ENCODE measurements at regions not wholly inside any gene's neighbourhood (a gene's known extent, or its start where the extent isn't known, plus 50 kb on each side); places are given as distances from the start of the nearest gene placed in this dataset.

DNA sequence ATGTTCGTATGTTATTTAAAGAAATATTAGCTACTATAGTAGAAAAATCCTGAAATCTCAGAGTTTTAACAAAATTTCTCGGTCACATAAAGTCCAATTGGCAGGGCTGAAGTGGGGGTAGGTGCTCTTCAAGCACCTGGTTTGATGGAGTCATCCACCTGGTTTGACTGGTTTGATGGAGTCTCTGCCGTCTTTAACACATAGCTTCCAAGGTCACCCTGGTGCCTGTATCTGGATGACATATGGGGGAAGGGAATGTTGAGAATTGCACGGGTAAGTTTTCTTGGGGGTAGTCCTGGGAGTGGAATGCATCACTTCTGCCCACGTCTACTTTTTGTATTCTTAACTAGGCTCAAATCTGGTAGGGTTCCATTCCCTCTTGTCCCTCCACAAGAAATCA, 351.2 kb downstream of the SH3GL2 start:
- no peaks in the 10 kb centered on the region for H3K36me3 ChIP-seq (replicated peaks in 1 of 2; ENCODE audit: control insufficient read depth in 1 of 2, insufficient read depth in 2 of 2, low read length in 2 of 2)
- in situ Hi-C loops (cut with HindIII; ENCODE audit: extremely low pct_ligation_motif_present, low pct_unique_long_range_greater_than_20kb) (no loop called here), intact Hi-C loops (cut with micrococcal nuclease; ENCODE audit: unreplicated experiment) (no loop called here)
- H4K20me1 ChIP-seq (ENCODE audit: insufficient read depth, low read length): no peaks in the 10 kb centered on the region
- H3K9ac ChIP-seq (ENCODE audit: insufficient read depth, low read depth, low read length): no peak overlapping the region
- no peak overlapping the region for H3K4me2 ChIP-seq (ENCODE audit: low read depth, low read length)
- no peak for DNase-seq (ENCODE audit: low spot score)
- H3K79me2 ChIP-seq (ENCODE audit: insufficient read depth, low read length): no peaks in the 10 kb centered on the region
- H3K4me3 ChIP-seq (replicated peaks in 1 of 3; ENCODE audit: insufficient read depth in 1 of 3, low read depth in 2 of 3, low read length in 3 of 3): no peak overlapping the region
- no peak for FAIRE-seq
- 2% methylated on average over 5 of the region's 5 CpGs for WGBS (ENCODE audit: low lambda C conversion rate)
- H3K9me3 ChIP-seq (ENCODE audit: low read length): no peaks in the 10 kb centered on the region
- no peaks in the 10 kb centered on the region for H3K27me3 ChIP-seq (ENCODE audit: control insufficient read depth in 1 of 2, insufficient read depth in 2 of 2, low read length in 2 of 2)
- CTCF ChIA-PET (ENCODE audit: low intra/inter-chr PET ratio, low total read pairs): no interaction called here
- no peak overlapping the region for H3K27ac ChIP-seq (ENCODE audit: extremely low read length, insufficient read depth, low read length)
- H3K4me1 ChIP-seq (ENCODE audit: insufficient read depth, low read length): no peaks in the 10 kb centered on the region
- no TSS peak for BruUV-seq (replicated peaks)
- TF ChIP-seq, protein P1, sequence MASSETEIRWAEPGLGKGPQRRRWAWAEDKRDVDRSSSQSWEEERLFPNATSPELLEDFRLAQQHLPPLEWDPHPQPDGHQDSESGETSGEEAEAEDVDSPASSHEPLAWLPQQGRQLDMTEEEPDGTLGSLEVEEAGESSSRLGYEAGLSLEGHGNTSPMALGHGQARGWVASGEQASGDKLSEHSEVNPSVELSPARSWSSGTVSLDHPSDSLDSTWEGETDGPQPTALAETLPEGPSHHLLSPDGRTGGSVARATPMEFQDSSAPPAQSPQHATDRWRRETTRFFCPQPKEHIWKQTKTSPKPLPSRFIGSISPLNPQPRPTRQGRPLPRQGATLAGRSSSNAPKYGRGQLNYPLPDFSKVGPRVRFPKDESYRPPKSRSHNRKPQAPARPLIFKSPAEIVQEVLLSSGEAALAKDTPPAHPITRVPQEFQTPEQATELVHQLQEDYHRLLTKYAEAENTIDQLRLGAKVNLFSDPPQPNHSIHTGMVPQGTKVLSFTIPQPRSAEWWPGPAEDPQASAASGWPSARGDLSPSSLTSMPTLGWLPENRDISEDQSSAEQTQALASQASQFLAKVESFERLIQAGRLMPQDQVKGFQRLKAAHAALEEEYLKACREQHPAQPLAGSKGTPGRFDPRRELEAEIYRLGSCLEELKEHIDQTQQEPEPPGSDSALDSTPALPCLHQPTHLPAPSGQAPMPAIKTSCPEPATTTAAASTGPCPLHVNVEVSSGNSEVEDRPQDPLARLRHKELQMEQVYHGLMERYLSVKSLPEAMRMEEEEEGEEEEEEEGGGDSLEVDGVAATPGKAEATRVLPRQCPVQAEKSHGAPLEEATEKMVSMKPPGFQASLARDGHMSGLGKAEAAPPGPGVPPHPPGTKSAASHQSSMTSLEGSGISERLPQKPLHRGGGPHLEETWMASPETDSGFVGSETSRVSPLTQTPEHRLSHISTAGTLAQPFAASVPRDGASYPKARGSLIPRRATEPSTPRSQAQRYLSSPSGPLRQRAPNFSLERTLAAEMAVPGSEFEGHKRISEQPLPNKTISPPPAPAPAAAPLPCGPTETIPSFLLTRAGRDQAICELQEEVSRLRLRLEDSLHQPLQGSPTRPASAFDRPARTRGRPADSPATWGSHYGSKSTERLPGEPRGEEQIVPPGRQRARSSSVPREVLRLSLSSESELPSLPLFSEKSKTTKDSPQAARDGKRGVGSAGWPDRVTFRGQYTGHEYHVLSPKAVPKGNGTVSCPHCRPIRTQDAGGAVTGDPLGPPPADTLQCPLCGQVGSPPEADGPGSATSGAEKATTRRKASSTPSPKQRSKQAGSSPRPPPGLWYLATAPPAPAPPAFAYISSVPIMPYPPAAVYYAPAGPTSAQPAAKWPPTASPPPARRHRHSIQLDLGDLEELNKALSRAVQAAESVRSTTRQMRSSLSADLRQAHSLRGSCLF (CRISPR knock-in tag; IDR thresholded peaks at IDR 0.05; ENCODE audit: borderline replicate concordance): no peak
- TF ChIP-seq ZNF256 (CRISPR knock-in tag; conservative IDR thresholded peaks at IDR 0.05): no peak
- no peak for TF ChIP-seq ZNF788 (CRISPR knock-in tag; IDR thresholded peaks at IDR 0.05; ENCODE audit: borderline replicate concordance)
- no peak for ATAC-seq
- POLR2A ChIA-PET: no interaction called here
- no peak overlapping the region for H2AFZ ChIP-seq (ENCODE audit: low read length)

- no TSS peak for BruUV-seq (replicated peaks)
- Histone ChIP-seq H3K4me2 (ENCODE audit: low read depth, low read length) (no peak overlapping the region), H3K27me3 (ENCODE audit: control insufficient read depth in 1 of 2, insufficient read depth in 2 of 2, low read length in 2 of 2) (no peaks in the 10 kb centered on the region), H3K9ac (ENCODE audit: insufficient read depth, low read depth, low read length) (no peak overlapping the region), H3K79me2 (ENCODE audit: insufficient read depth, low read length) (no peaks in the 10 kb centered on the region), H3K27ac (ENCODE audit: extremely low read length, insufficient read depth, low read length) (no peak overlapping the region), H3K4me3 (replicated peaks in 1 of 3; ENCODE audit: insufficient read depth in 1 of 3, low read depth in 2 of 3, low read length in 3 of 3) (no peak overlapping the region), H2AFZ (ENCODE audit: low read length) (no peak overlapping the region), H4K20me1 (ENCODE audit: insufficient read depth, low read length) (no peaks in the 10 kb centered on the region), H3K4me1 (ENCODE audit: insufficient read depth, low read length) (no peaks in the 10 kb centered on the region), H3K9me3 (ENCODE audit: low read length) (no peaks in the 10 kb centered on the region), H3K36me3 (replicated peaks in 1 of 2; ENCODE audit: control insufficient read depth in 1 of 2, insufficient read depth in 2 of 2, low read length in 2 of 2) (no peaks in the 10 kb centered on the region)
- WGBS (ENCODE audit: low lambda C conversion rate): 16% methylated on average over 7 of the region's 7 CpGs
- in situ Hi-C loops (cut with HindIII; ENCODE audit: extremely low pct_ligation_motif_present, low pct_unique_long_range_greater_than_20kb) (no loop called here), intact Hi-C loops (cut with micrococcal nuclease; ENCODE audit: unreplicated experiment) (no loop called here)
- no peak for DNase-seq (ENCODE audit: low spot score)
- TF ChIP-seq ZNF430 (CRISPR knock-in tag; IDR thresholded peaks at IDR 0.05): no peak
- TF ChIP-seq ZBTB20 (CRISPR knock-in tag; IDR thresholded peaks at IDR 0.05; ENCODE audit: borderline replicate concordance, low read depth): no peak
- no peak for TF ChIP-seq ZNF672 (CRISPR knock-in tag; IDR thresholded peaks at IDR 0.05)
- no peak for TF ChIP-seq REL (CRISPR knock-in tag; conservative IDR thresholded peaks at IDR 0.05)
- no peak for TF ChIP-seq GTF3A (CRISPR knock-in tag; conservative IDR thresholded peaks at IDR 0.05)
- no peak for TF ChIP-seq WIZ (CRISPR knock-in tag; IDR thresholded peaks at IDR 0.05)
- TF ChIP-seq ATM (IDR thresholded peaks at IDR 0.05; ENCODE audit: borderline replicate concordance): no peak
- no peak for TF ChIP-seq ZSCAN29 (CRISPR knock-in tag; conservative IDR thresholded peaks at IDR 0.05)
- TF ChIP-seq NR2F2 (IDR thresholded peaks at IDR 0.05; ENCODE audit: borderline replicate concordance, low read depth): no peak
- no peak for TF ChIP-seq TAF1 (CRISPR knock-in tag; IDR thresholded peaks at IDR 0.05)
- TF ChIP-seq SIN3A (IDR thresholded peaks at IDR 0.05; ENCODE audit: borderline replicate concordance, low read depth, low read length): no peak
- TF ChIP-seq JUNB (CRISPR knock-in tag; IDR thresholded peaks at IDR 0.05; ENCODE audit: borderline replicate concordance): no peak
- CTCF ChIA-PET (ENCODE audit: low intra/inter-chr PET ratio, low total read pairs): no interaction called here
- no peak for FAIRE-seq
- POLR2A ChIA-PET: no interaction called here
- ATAC-seq: no peak
These were observed 357.5 kb downstream of the SH3GL2 start for GRCh38 chr9:17936365-17936764.

Measured in HepG2 (cell line).